Natural killer cell treated with Interleukin-12 subunit alpha and Interleukin-12 subunit beta and Interleukin-15 and Interleukin-18, amount 100 ng/mL, for 72 hours (primary cell): ENCODE measurements at regions not wholly inside any gene's neighbourhood (a gene's known extent, or its start where the extent isn't known, plus 50 kb on each side); places are given as distances from the start of the nearest gene placed in this dataset.

Source experiments
- ATAC-seq, 2 donors: fragments of 150-1000 bp; cut with Tn5 transposase in 1 of 2; sonication (Bioruptor Pico), chemical (Tn5 transposase) in 1 of 2; 2 replicates each; pipeline ENCODE4 v1.10.0; 2021
- DNase-seq: peaks from one replicate; pipeline ENCODE4 v3.0.0; 2022; ENCODE audit warnings: low spot score
- H3K27ac Mint-ChIP-seq, 2 donors: 1 replicate in 1 of 2; 2 replicates in 1 of 2; pipeline ENCODE4 v1.8.0; 2022; ENCODE audit warnings: mixed read lengths in 2 of 2, mild to moderate bottlenecking in 1 of 2, moderate library complexity in 1 of 2
- H3K27me3 Mint-ChIP-seq, 2 donors: 1 replicate in 1 of 2; 2 replicates in 1 of 2; pipeline ENCODE4 v1.8.0; 2022; ENCODE audit warnings: mixed read lengths in 2 of 2
- H3K36me3 Mint-ChIP-seq: one replicate; pipeline ENCODE4 v1.8.0; 2022; ENCODE audit warnings: mixed read lengths
- H3K4me1 Mint-ChIP-seq, 2 donors: 1 replicate in 1 of 2; 2 replicates in 1 of 2; pipeline ENCODE4 v1.8.0; 2022; ENCODE audit warnings: low read depth in 2 of 2, mixed read lengths in 2 of 2, mild to moderate bottlenecking in 1 of 2
- H3K4me3 Mint-ChIP-seq: one replicate; pipeline ENCODE4 v1.8.0; 2022; ENCODE audit warnings: mixed read lengths
- H3K9me3 Mint-ChIP-seq: 2 replicates; pipeline ENCODE4 v1.8.0; 2022; ENCODE audit warnings: mixed read lengths

DNA sequence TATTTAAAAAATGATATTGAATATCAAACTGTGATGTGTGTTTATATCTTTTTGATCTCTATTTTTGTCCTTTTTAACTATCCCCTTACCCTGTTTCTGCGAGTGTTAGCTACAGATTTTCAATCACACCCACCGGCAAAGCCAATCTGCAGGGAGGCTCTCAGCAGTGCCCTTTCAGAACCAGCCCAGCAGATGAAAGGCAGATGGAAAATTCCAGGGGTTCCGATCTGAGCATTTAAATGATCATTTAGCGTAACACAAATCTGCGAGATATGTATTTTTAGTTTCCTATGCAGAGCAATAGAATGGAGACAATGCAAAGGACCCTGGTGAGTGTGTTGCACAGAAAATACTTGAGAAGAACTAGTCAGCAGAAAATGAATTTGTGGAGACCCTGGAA is 2170.5 kb upstream of the PIK3C3 start:
- no peaks in the 10 kb centered on the region for H3K27me3 Mint-ChIP-seq
- DNase-seq = no peak
- no peak overlapping the region for H3K27ac Mint-ChIP-seq
- no peak overlapping the region for H3K4me3 Mint-ChIP-seq
- H3K9me3 Mint-ChIP-seq = peaks cover 13% of the 10 kb centered on the region
- no peaks in the 10 kb centered on the region for H3K4me1 Mint-ChIP-seq
- no peaks in the 10 kb centered on the region for H3K36me3 Mint-ChIP-seq
- ATAC-seq = no peak

DNA sequence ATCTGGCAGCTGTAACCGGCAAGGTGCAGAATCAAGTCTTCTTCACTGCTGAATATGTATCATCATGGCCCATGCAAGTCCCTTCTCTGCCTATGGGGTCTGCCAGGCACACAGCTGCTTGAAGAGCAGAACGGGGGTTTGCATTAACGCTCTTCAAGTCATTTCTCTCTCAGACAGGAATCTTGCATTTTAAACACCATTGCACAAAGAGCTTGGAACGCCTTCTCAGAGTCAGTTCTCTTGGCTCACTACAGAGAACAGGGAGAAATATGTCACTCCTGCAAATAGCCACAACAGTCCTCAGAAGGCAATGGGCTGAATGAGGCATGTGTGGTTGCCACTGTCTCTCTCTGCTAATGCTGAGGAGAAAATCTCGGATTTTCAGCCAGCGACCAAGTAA is 2173.5 kb upstream of the PIK3C3 start:
- Mint-ChIP-seq H3K9me3 (peaks cover 9% of the 10 kb centered on the region), H3K27me3 (no peaks in the 10 kb centered on the region), H3K27ac (no peak overlapping the region), H3K4me1 (no peaks in the 10 kb centered on the region), H3K4me3 (no peak overlapping the region), H3K36me3 (no peaks in the 10 kb centered on the region)
- ATAC-seq (no peak), DNase-seq (no peak)

DNA sequence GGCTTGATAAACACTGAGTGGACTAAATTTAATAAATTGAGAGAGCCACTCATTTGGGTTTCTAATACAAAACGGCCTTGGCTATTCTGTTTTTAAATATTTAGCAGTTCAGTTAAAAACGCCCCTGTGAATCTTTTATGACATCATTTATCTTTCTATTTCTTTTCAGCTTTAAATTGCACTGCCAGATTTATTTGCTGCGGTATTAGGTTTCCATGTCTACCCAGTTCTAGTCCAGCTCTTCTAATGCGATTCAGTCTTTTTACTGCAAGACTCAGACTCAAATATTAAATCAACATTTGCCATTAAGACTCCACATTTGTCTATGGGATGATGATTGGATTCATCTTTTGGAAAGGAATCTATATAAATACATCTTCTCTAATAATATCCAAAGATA is 2174.3 kb upstream of the PIK3C3 start:
- Mint-ChIP-seq H3K27me3 (no peaks in the 10 kb centered on the region), H3K9me3 (peaks cover 7% of the 10 kb centered on the region), H3K4me3 (no peak overlapping the region), H3K27ac (no peak overlapping the region), H3K4me1 (no peaks in the 10 kb centered on the region), H3K36me3 (no peaks in the 10 kb centered on the region)
- ATAC-seq (no peak), DNase-seq (no peak)

DNA sequence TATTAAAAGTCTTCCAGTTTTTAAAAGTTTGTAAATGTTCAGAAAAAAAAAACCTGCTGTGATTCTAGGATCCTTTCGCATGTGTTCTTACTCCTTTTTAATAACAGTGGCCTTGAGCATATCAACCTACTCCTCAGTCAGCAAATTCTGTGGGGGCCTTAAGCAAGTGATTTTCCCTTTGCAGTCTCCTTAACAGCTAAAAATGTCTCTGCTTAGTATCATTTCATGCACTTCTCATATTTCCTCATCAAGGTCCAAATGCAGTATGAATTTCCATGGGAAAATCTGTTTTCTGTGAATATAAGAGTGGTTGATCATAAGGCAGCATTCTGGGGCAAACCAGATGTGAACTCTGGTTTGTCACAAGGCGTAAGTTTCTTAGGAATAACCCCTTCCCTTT is 2175.1 kb upstream of the PIK3C3 start:
- Mint-ChIP-seq H3K27me3 (no peaks in the 10 kb centered on the region), H3K4me3 (no peak overlapping the region), H3K9me3 (peaks cover 7% of the 10 kb centered on the region), H3K36me3 (no peaks in the 10 kb centered on the region), H3K27ac (no peak overlapping the region), H3K4me1 (no peaks in the 10 kb centered on the region)
- no peak for ATAC-seq
- DNase-seq = no peak

DNA sequence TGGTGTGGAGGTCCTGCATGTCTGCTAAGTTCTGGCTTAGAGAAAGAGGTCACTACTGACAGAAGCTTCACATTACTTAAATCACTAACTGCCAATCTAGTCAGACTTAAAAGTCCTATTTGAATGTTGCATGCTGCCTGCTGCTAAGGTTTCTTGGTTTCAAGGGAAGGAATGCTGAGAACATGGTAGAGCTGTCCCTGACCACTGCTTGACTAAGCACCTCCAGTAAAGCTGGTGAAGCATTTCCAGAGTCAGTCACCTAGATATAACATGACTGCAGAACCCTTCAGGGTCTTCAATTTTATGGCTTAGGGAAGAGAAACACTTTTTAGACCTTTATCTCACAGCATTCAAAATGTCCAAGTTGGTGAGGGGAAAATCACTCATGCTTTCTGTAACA is 2178.3 kb upstream of the PIK3C3 start:
- ATAC-seq (no peak), DNase-seq (no peak)
- no peaks in the 10 kb centered on the region for H3K27me3 Mint-ChIP-seq
- H3K4me1 Mint-ChIP-seq = no peaks in the 10 kb centered on the region
- peaks cover 7% of the 10 kb centered on the region for H3K9me3 Mint-ChIP-seq
- H3K36me3 Mint-ChIP-seq = no peaks in the 10 kb centered on the region
- H3K27ac Mint-ChIP-seq = no peak overlapping the region
- no peak overlapping the region for H3K4me3 Mint-ChIP-seq

GRCh38 chr18:39774957-39775598 is 2180.0 kb upstream of the PIK3C3 start:
- peaks cover 16% of the 10 kb centered on the region for H3K9me3 Mint-ChIP-seq
- DNase-seq (no peak), ATAC-seq (no peak)
- no peaks in the 10 kb centered on the region for H3K4me1 Mint-ChIP-seq
- no peaks in the 10 kb centered on the region for H3K27me3 Mint-ChIP-seq
- H3K36me3 Mint-ChIP-seq = no peaks in the 10 kb centered on the region
- no peak overlapping the region for H3K27ac Mint-ChIP-seq
- no peak overlapping the region for H3K4me3 Mint-ChIP-seq

DNA sequence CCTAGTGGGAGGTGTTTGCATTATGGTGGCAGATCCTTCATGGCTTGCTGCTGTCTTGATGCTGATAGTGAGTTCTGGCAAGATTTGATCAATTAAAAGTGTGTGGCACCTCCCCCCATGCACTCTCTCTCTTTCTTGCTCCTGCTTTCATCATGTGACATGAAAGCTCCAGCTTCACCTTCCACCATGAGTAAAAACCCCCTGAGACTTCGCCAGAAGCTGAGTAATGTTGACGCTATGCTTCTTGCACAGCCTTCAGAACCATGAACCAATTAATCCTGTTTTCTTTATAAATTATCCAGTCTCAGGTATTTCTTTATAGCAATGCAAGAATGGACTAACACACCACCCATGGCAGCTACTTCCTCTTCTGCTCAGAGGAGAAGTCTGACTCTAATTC is 2181.4 kb upstream of the PIK3C3 start:
- no peaks in the 10 kb centered on the region for H3K36me3 Mint-ChIP-seq
- no peaks in the 10 kb centered on the region for H3K4me1 Mint-ChIP-seq
- H3K27ac Mint-ChIP-seq = no peak overlapping the region
- no peak for DNase-seq
- ATAC-seq = no peak
- H3K9me3 Mint-ChIP-seq = peaks cover 14% of the 10 kb centered on the region
- no peak overlapping the region for H3K4me3 Mint-ChIP-seq
- no peaks in the 10 kb centered on the region for H3K27me3 Mint-ChIP-seq

DNA sequence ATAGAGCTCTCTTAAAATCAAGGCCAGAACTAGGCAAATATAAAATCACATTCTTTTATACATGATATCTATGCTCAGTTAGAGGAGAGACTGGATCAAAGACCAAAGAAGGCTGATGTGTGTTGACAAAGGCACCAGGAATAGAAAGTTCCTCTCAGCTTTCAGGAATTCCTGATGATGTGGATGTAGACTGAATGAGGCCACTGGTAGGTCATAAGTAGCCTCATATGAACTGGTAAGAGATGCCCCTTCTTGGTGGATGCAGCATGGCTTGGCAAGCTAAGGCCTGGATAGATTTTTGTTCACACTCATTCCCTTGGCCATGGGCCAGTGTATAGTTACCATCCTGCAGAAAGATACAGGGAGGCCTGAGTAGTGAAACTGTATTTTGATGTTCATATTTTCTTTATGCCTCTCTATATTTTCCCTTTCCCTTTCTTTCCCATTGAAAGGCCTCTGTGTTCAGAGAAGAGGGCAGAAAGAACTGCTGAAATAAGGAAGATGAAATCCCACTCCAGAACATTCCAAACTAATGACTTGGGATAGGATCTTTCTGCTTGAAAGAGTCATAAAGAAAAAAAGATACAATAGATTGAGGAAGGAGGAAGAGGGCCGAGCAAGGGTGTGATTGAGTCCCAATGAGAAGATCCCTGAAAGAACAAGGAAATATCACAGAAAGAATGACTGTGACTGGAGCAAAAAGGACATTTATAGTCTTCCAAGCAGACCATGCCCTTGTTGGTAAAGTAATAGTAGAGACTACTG is 2182.7 kb upstream of the PIK3C3 start:
- H3K27me3 Mint-ChIP-seq = no peaks in the 10 kb centered on the region
- H3K27ac Mint-ChIP-seq = no peak overlapping the region
- peaks cover 14% of the 10 kb centered on the region for H3K9me3 Mint-ChIP-seq
- ATAC-seq (no peak), DNase-seq (no peak)
- no peaks in the 10 kb centered on the region for H3K36me3 Mint-ChIP-seq
- no peak overlapping the region for H3K4me3 Mint-ChIP-seq
- H3K4me1 Mint-ChIP-seq = no peaks in the 10 kb centered on the region

DNA sequence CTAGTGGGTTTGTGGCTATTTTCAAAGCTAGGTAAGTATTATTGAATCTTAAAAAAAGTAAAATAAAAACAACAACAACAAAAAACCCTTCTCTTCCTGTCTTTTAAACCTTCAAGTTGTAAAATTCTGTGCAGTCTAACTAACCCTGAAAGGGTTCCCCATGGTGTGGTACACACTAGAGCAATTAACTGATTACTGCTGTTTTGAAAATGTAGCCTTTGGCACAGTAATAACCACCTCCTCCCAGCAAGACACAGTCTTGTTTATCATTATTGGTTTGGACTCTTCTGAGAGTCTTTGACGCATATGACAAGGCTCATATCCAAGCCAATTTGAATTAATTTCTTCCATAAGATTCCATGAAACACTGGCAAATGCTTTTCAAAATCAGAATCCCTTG is 2184.6 kb upstream of the PIK3C3 start:
- Mint-ChIP-seq H3K27ac (no peak overlapping the region), H3K4me3 (no peak overlapping the region), H3K36me3 (no peaks in the 10 kb centered on the region), H3K27me3 (no peaks in the 10 kb centered on the region), H3K9me3 (peaks cover 14% of the 10 kb centered on the region), H3K4me1 (no peaks in the 10 kb centered on the region)
- no peak for DNase-seq
- no peak for ATAC-seq

DNA sequence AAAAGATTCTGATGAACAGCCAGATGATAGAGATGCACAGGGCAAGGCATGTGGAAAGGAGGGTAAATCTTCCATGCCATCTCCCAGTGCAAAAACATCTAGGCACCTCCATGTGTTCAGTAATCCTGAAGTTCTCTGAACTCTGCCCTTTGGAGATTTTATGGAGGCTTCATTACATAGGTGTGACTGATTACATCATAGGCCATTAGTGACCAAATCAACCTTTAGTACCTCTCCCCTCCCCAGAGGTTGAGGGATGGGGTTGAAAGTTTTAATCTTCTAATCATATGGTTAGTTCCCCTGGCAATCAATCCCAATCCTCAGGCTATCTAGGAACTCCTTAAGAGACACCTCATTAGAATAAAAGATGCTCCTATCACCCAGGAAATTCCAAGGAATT is 2190.2 kb upstream of the PIK3C3 start:
- peaks cover 8% of the 10 kb centered on the region for H3K9me3 Mint-ChIP-seq

GRCh38 chr18:39761273-39761672 is 2193.8 kb upstream of the PIK3C3 start:
- ATAC-seq (no peak), DNase-seq (no peak)
- H3K27ac Mint-ChIP-seq = no peak overlapping the region
- H3K36me3 Mint-ChIP-seq = peaks cover 3% of the 10 kb centered on the region
- H3K4me3 Mint-ChIP-seq = no peak overlapping the region
- no peaks in the 10 kb centered on the region for H3K4me1 Mint-ChIP-seq
- peaks cover 14% of the 10 kb centered on the region for H3K9me3 Mint-ChIP-seq
- no peaks in the 10 kb centered on the region for H3K27me3 Mint-ChIP-seq

More for the DNA sequence above, 2190.2 kb upstream of the PIK3C3 start:
- H3K36me3 Mint-ChIP-seq = no peaks in the 10 kb centered on the region
- H3K4me1 Mint-ChIP-seq = no peaks in the 10 kb centered on the region
- DNase-seq = no peak
- no peaks in the 10 kb centered on the region for H3K27me3 Mint-ChIP-seq
- H3K4me3 Mint-ChIP-seq = no peak overlapping the region
- ATAC-seq = no peak
- H3K27ac Mint-ChIP-seq = no peak overlapping the region

- DNase-seq = no peak
- Mint-ChIP-seq H3K27ac (no peak overlapping the region), H3K27me3 (no peaks in the 10 kb centered on the region), H3K9me3 (peaks cover 12% of the 10 kb centered on the region), H3K36me3 (peaks cover 7% of the 10 kb centered on the region), H3K4me3 (no peak overlapping the region), H3K4me1 (no peaks in the 10 kb centered on the region)
- no peak for ATAC-seq
Observed at GRCh38 chr18:39759926-39760325, 2194.3 kb upstream of the CELF4 start.

DNA sequence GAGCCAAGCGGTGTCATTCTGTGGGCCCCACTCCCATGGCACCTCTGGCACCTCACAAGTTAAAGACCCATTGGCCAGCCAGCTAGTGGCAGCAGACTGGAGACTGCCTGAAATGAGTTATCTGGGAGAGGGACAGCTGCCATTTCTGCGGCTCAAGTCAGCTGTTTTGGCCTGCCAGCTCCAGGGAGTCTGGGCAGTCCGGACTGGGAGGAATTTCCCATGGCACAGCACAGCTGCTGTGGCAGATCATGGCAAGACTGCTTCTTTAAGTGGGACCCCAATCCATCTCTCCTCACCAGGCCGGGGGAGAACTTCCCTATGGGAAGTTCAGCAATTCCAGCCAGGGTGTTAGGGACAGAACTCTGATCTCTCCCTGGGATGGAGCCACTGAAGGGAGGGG is 2187.6 kb upstream of the CELF4 start:
- H3K36me3 Mint-ChIP-seq = peaks cover 18% of the 10 kb centered on the region
- H3K4me1 Mint-ChIP-seq = no peaks in the 10 kb centered on the region
- ATAC-seq = no peak
- DNase-seq = no peak
- H3K9me3 Mint-ChIP-seq = peaks cover 16% of the 10 kb centered on the region
- H3K4me3 Mint-ChIP-seq = no peak overlapping the region
- H3K27ac Mint-ChIP-seq = no peak overlapping the region
- H3K27me3 Mint-ChIP-seq = no peaks in the 10 kb centered on the region

DNA sequence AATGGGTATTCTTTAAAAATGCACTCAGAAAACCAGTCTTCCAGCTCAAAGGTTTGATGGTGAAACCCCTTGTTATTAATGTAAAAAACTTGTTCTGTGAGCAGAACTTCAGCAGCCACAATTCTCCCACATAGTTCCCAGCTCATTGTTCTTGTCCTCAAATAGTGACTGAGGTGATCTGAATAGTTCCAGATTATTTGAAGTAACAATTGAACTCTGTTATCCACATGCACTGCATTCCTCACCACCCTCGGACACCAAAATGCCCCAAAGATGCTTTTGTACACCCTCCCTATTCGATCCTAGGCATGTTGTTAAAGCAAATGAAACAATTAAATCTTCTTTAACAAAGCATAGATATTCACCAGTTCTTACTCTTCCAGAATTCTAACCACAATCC is 2186.8 kb upstream of the CELF4 start:
- ATAC-seq = no peak
- H3K27ac Mint-ChIP-seq = no peak overlapping the region
- H3K36me3 Mint-ChIP-seq = peaks cover 18% of the 10 kb centered on the region
- H3K27me3 Mint-ChIP-seq = no peaks in the 10 kb centered on the region
- no peak overlapping the region for H3K4me3 Mint-ChIP-seq
- no peak for DNase-seq
- H3K4me1 Mint-ChIP-seq = no peaks in the 10 kb centered on the region
- H3K9me3 Mint-ChIP-seq = peaks cover 14% of the 10 kb centered on the region

- H3K4me1 Mint-ChIP-seq = no peaks in the 10 kb centered on the region
- ATAC-seq = no peak
- peaks cover 15% of the 10 kb centered on the region for H3K9me3 Mint-ChIP-seq
- no peaks in the 10 kb centered on the region for H3K27me3 Mint-ChIP-seq
- no peak overlapping the region for H3K27ac Mint-ChIP-seq
- H3K4me3 Mint-ChIP-seq = no peak overlapping the region
- H3K36me3 Mint-ChIP-seq = peaks cover 20% of the 10 kb centered on the region
- DNase-seq = no peak
Observed at GRCh38 chr18:39751921-39752320, 2186.3 kb upstream of the CELF4 start.
